HepG2 (cell line): ENCODE measurements at regions not wholly inside any gene's neighbourhood (a gene's known extent, or its start where the extent isn't known, plus 50 kb on each side); places are given as distances from the start of the nearest gene placed in this dataset.

Experiments
- CHD2 ChIP-seq: IDR thresholded peaks from 2 replicates; pipeline ENCODE4 v1.6.1; 2011; ENCODE audit warnings: low read depth, low read length, improper control_type of control experiment
- ELK4 ChIP-seq: sonication (generic); formaldehyde crosslinking; IDR thresholded peaks from 2 replicates; pipeline ENCODE4 v1.9.0; 2021; ENCODE audit warnings: missing genetic modification reagents, borderline replicate concordance
- HCFC1 ChIP-seq: fragments of 150-350 bp; IDR thresholded peaks from 2 replicates; pipeline ENCODE4 v1.6.1; 2014; ENCODE audit warnings: low read depth, low read length
- MYNN ChIP-seq: sonication (generic); formaldehyde crosslinking; IDR thresholded peaks from 2 replicates; pipeline ENCODE4 v1.4.0; 2020; ENCODE audit warnings: mild to moderate bottlenecking, low read depth, missing genetic modification reagents
- PAX8 ChIP-seq: sonication (generic); formaldehyde crosslinking; IDR thresholded peaks from 2 replicates; pipeline ENCODE4 v1.8.0; 2022; ENCODE audit warnings: mild to moderate bottlenecking, missing genetic modification reagents, borderline replicate concordance
- POLR2A ChIP-seq, 2 experiments: IDR thresholded peaks; 2 replicates each; pipeline ENCODE4 v1.6.1; 2011; ENCODE audit warnings: low read depth in 2 of 2, low read length in 2 of 2, mild to moderate bottlenecking in 1 of 2, moderate library complexity in 1 of 2; ENCODE audit not compliant: insufficient read depth in 1 of 2
- REXO4 ChIP-seq: sonication (generic); formaldehyde crosslinking; IDR thresholded peaks from 2 replicates; pipeline ENCODE4 v1.8.0; 2022; ENCODE audit warnings: missing genetic modification reagents, mild to moderate bottlenecking, borderline replicate concordance
- ZNF124 ChIP-seq: sonication (generic); formaldehyde crosslinking; IDR thresholded peaks from 2 replicates; pipeline ENCODE4 v1.4.0; 2020; ENCODE audit warnings: missing genetic modification reagents
- ZNF17 ChIP-seq: sonication (generic); formaldehyde crosslinking; IDR thresholded peaks from 2 replicates; pipeline ENCODE4 v1.5.0; 2020; ENCODE audit warnings: mild to moderate bottlenecking, missing genetic modification reagents
- ZNF207 ChIP-seq: fragments of 450-650 bp; IDR thresholded peaks from 2 replicates; pipeline ENCODE4 v1.6.1; 2016; ENCODE audit warnings: antibody characterized with exemption, borderline replicate concordance
- ZNF350 ChIP-seq: sonication (generic); formaldehyde crosslinking; IDR thresholded peaks from 2 replicates; pipeline ENCODE4 v1.4.0; 2020; ENCODE audit warnings: mild to moderate bottlenecking, low read depth, missing genetic modification reagents, borderline replicate concordance
- ZNF7 ChIP-seq: IDR thresholded peaks from 2 replicates; pipeline ENCODE4 v1.6.1; 2016; ENCODE audit warnings: missing biosample characterization, missing genetic modification reagents
- ZNF879 ChIP-seq: sonication (generic); formaldehyde crosslinking; IDR thresholded peaks from 2 replicates; pipeline ENCODE4 v1.8.1; 2023; ENCODE audit warnings: missing genetic modification reagents
- TF ChIP-seq, protein P1 (sequence below): sonication (generic); formaldehyde crosslinking; IDR thresholded peaks from 2 replicates; pipeline ENCODE4 v1.5.0; 2020; ENCODE audit warnings: mild to moderate bottlenecking, missing genetic modification reagents, moderate library complexity

GRCh38 chr11:128018692-128019091 lies 568.7 kb downstream of the ETS1 start:
- TF ChIP-seq PAX8 (CRISPR knock-in tag) (no peak), MYNN (no peak), ZNF124 (CRISPR knock-in tag) (no peak), POLR2A (IDR thresholded peaks at IDR 0.05; ENCODE audit: insufficient read depth in 1 of 2, low read depth in 2 of 2, low read length in 2 of 2) (no peak), ZNF350 (CRISPR knock-in tag) (no peak), ZNF207 (no peak), REXO4 (CRISPR knock-in tag) (no peak), CHD2 (no peak), ELK4 (no peak), HCFC1 (no peak), ZNF879 (no peak), ZNF7 (no peak), ZNF17 (CRISPR knock-in tag) (no peak)
- TF ChIP-seq, protein P1, sequence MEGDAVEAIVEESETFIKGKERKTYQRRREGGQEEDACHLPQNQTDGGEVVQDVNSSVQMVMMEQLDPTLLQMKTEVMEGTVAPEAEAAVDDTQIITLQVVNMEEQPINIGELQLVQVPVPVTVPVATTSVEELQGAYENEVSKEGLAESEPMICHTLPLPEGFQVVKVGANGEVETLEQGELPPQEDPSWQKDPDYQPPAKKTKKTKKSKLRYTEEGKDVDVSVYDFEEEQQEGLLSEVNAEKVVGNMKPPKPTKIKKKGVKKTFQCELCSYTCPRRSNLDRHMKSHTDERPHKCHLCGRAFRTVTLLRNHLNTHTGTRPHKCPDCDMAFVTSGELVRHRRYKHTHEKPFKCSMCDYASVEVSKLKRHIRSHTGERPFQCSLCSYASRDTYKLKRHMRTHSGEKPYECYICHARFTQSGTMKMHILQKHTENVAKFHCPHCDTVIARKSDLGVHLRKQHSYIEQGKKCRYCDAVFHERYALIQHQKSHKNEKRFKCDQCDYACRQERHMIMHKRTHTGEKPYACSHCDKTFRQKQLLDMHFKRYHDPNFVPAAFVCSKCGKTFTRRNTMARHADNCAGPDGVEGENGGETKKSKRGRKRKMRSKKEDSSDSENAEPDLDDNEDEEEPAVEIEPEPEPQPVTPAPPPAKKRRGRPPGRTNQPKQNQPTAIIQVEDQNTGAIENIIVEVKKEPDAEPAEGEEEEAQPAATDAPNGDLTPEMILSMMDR (CRISPR knock-in tag) = no peak
